ENCODE measurements at regions not wholly inside any gene's neighbourhood (a gene's known extent, or its start where the extent isn't known, plus 50 kb on each side); places are given as distances from the start of the nearest gene placed in this dataset.
"Not testable (repeated sequence)": the region's sequence is repeated elsewhere in the genome, so short reads cannot be mapped to it uniquely, and the experiment has no call there.

DNA sequence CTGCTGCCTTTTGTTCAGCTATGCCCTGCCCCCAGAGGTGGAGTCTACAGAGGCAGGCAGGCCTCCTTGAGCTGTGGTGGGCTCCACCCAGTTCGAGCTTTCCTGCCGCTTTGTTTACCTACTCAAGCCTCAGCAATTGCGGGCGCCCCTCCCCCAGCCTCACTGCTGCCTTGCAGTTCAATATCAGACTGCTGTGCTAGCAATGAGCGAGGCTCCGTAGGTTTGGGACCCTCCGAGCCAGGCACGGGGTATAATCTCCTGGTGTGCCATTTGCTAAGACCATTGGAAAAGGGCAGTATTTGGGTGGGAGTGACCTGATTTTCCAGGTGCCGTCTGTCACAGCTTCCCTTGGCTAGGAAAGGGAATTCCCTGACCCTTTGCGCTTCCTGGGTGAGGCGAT, 51.9 kb downstream of the DIPK2A start:
- POLR2A ChIA-PET; DNase-seq (ENCODE audit: extremely low spot score); CTCF ChIA-PET: not testable (repeated sequence)

- no peak for DNase-seq (ENCODE audit: extremely low spot score)
- TF ChIP-seq, protein P1, sequence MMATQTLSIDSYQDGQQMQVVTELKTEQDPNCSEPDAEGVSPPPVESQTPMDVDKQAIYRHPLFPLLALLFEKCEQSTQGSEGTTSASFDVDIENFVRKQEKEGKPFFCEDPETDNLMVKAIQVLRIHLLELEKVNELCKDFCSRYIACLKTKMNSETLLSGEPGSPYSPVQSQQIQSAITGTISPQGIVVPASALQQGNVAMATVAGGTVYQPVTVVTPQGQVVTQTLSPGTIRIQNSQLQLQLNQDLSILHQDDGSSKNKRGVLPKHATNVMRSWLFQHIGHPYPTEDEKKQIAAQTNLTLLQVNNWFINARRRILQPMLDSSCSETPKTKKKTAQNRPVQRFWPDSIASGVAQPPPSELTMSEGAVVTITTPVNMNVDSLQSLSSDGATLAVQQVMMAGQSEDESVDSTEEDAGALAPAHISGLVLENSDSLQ (IDR thresholded peaks at IDR 0.05) = no peak
- no peak for TF ChIP-seq SP1 (IDR thresholded peaks at IDR 0.05)
- no peak for TF ChIP-seq FOXA1 (IDR thresholded peaks at IDR 0.05)
- no peak for TF ChIP-seq FOXM1 (IDR thresholded peaks at IDR 0.05; ENCODE audit: borderline replicate concordance)
- no peak for TF ChIP-seq TARDBP (IDR thresholded peaks at IDR 0.05)
- no peak for TF ChIP-seq CTBP1 (IDR thresholded peaks at IDR 0.05; ENCODE audit: borderline replicate concordance)
- TF ChIP-seq NFRKB (IDR thresholded peaks at IDR 0.05) = no peak
- no peak for TF ChIP-seq SUZ12 (IDR thresholded peaks at IDR 0.05)
- TF ChIP-seq HDGF (IDR thresholded peaks at IDR 0.05; ENCODE audit: borderline replicate concordance) = no peak
- no peak for TF ChIP-seq FOXK2 (IDR thresholded peaks at IDR 0.05)
- TF ChIP-seq L3MBTL2 (conservative IDR thresholded peaks at IDR 0.05) = no peak
- CTCF ChIA-PET = no interaction called here
- POLR2A ChIA-PET = no interaction called here
Observed at GRCh38 chr3:144028798-144029411, 57.3 kb downstream of the DIPK2A start.

DNA sequence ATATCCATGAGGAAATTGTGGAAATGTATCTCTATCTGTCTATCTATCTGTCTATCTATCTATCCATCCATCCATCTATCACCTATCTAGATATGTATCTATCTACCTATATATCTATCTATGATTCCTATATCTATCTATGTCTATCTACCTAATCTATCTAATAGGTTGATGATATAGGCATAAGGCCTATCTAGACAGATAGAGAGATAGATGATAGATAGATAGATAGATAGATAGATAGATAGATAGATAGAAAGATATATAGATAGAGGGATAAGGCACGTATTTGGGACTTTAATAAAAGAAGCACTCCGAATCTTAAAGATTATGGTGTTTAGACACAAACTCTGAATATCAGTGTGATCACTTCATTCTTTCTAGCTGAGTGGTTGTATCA, 58.1 kb downstream of the DIPK2A start:
- ChIA-PET POLR2A (no interaction called here), CTCF (no interaction called here)
- TF ChIP-seq, protein P1 (IDR thresholded peaks at IDR 0.05) = no peak
- TF ChIP-seq BHLHE40 (IDR thresholded peaks at IDR 0.05; ENCODE audit: borderline replicate concordance) (no peak), SUZ12 (IDR thresholded peaks at IDR 0.05) (no peak), TARDBP (IDR thresholded peaks at IDR 0.05) (no peak), FOXM1 (IDR thresholded peaks at IDR 0.05; ENCODE audit: borderline replicate concordance) (no peak)
- no peak for DNase-seq (ENCODE audit: extremely low spot score)

GRCh38 chr3:144031938-144032337, 60.3 kb downstream of the DIPK2A start:
- ChIA-PET POLR2A (no interaction called here), CTCF (interaction anchor here (0.6 kb wide), 1 partner anchor 394 kb away, joined by 3 read pairs; no protein-coding TSS in a partner anchor)
- DNase-seq (ENCODE audit: extremely low spot score) = no peak
- TF ChIP-seq ELF4 (IDR thresholded peaks at IDR 0.05) = no peak
- no peak for TF ChIP-seq FOXK2 (IDR thresholded peaks at IDR 0.05)
- TF ChIP-seq FOXA1 (IDR thresholded peaks at IDR 0.05) = no peak
- TF ChIP-seq, protein P1 (IDR thresholded peaks at IDR 0.05) = no peak
- no peak for TF ChIP-seq SP1 (IDR thresholded peaks at IDR 0.05)
- no peak for TF ChIP-seq NFRKB (IDR thresholded peaks at IDR 0.05)
- TF ChIP-seq LEF1 (IDR thresholded peaks at IDR 0.05; ENCODE audit: borderline replicate concordance) = no peak
- no peak for TF ChIP-seq FOXM1 (IDR thresholded peaks at IDR 0.05; ENCODE audit: borderline replicate concordance)

DNA sequence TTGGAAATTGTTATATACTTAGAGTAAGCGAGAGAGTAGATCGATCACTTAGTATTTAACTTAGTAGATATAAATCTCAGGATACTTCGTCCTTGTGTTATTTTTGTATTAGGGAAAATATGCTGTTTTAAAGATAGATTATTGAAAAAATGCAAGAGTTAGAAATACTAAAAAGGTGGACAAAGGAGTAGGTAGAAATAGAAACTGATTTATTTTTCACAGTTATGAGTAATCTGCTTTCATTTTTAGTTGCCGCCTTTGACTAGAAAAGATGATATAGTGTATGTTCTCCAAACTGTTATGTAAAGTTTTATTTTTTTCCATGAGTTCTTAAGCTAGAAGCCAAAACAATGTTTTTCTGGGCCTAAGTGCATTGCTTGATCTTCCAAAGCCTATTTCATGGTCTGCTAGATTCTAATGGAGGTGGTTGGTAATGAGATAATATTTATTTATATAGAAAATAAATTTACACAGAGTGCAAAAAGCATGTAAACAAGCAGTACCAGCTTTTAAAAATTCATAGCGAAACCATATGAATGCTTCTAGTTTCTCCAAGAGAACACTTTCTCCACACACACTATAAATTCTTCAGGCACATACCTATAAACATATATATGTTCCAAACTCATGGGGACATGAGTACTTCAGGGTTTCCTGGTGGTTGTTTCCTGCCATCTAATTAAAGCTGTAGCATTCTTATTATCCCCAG, 61.1 kb downstream of the DIPK2A start:
- no peak for DNase-seq (ENCODE audit: extremely low spot score)
- TF ChIP-seq BHLHE40 (IDR thresholded peaks at IDR 0.05; ENCODE audit: borderline replicate concordance) = no peak
- no peak for TF ChIP-seq CTBP1 (IDR thresholded peaks at IDR 0.05; ENCODE audit: borderline replicate concordance)
- no peak for TF ChIP-seq FOXM1 (IDR thresholded peaks at IDR 0.05; ENCODE audit: borderline replicate concordance)
- no peak for TF ChIP-seq L3MBTL2 (conservative IDR thresholded peaks at IDR 0.05)
- no peak for TF ChIP-seq ELF4 (IDR thresholded peaks at IDR 0.05)
- TF ChIP-seq LEF1 (IDR thresholded peaks at IDR 0.05; ENCODE audit: borderline replicate concordance) = no peak
- no peak for TF ChIP-seq HDGF (IDR thresholded peaks at IDR 0.05; ENCODE audit: borderline replicate concordance)
- no peak for TF ChIP-seq SP1 (IDR thresholded peaks at IDR 0.05)
- no peak for TF ChIP-seq ARNT (IDR thresholded peaks at IDR 0.05)
- no peak for TF ChIP-seq TARDBP (IDR thresholded peaks at IDR 0.05)
- no peak for TF ChIP-seq FOXK2 (IDR thresholded peaks at IDR 0.05)
- no peak for TF ChIP-seq ZNF384 (IDR thresholded peaks at IDR 0.05)
- no peak for TF ChIP-seq NFRKB (IDR thresholded peaks at IDR 0.05)
- TF ChIP-seq SUZ12 (IDR thresholded peaks at IDR 0.05) = no peak
- no peak for TF ChIP-seq FOXA1 (IDR thresholded peaks at IDR 0.05)
- POLR2A ChIA-PET = interaction anchor here (1.2 kb wide), 1 partner anchor 61 kb away, joined by 3 read pairs; the partner anchor contains the start of gene DIPK2A
- CTCF ChIA-PET = no interaction called here

GRCh38 chr3:144033240-144033589, 61.6 kb downstream of the DIPK2A start:
- no peak for TF ChIP-seq SP1 (IDR thresholded peaks at IDR 0.05)
- no peak for TF ChIP-seq TARDBP (IDR thresholded peaks at IDR 0.05)
- TF ChIP-seq CTBP1 (IDR thresholded peaks at IDR 0.05; ENCODE audit: borderline replicate concordance) = no peak
- no peak for TF ChIP-seq FOXM1 (IDR thresholded peaks at IDR 0.05; ENCODE audit: borderline replicate concordance)
- TF ChIP-seq NFRKB (IDR thresholded peaks at IDR 0.05) = no peak
- TF ChIP-seq FOXA1 (IDR thresholded peaks at IDR 0.05) = no peak
- no peak for TF ChIP-seq HDGF (IDR thresholded peaks at IDR 0.05; ENCODE audit: borderline replicate concordance)
- no peak for TF ChIP-seq ARNT (IDR thresholded peaks at IDR 0.05)
- no peak for TF ChIP-seq LEF1 (IDR thresholded peaks at IDR 0.05; ENCODE audit: borderline replicate concordance)
- TF ChIP-seq FOXK2 (IDR thresholded peaks at IDR 0.05) = no peak
- no peak for TF ChIP-seq SUZ12 (IDR thresholded peaks at IDR 0.05)
- no peak for TF ChIP-seq L3MBTL2 (conservative IDR thresholded peaks at IDR 0.05)
- TF ChIP-seq, protein P1 (IDR thresholded peaks at IDR 0.05) = no peak
- TF ChIP-seq ZNF384 (IDR thresholded peaks at IDR 0.05) = no peak
- no peak for TF ChIP-seq BHLHE40 (IDR thresholded peaks at IDR 0.05; ENCODE audit: borderline replicate concordance)
- no peak for TF ChIP-seq ELF4 (IDR thresholded peaks at IDR 0.05)
- ChIA-PET CTCF (no interaction called here), POLR2A (interaction anchor here (1.2 kb wide), 1 partner anchor 62 kb away, joined by 3 read pairs; the partner anchor contains the start of gene DIPK2A)
- no peak for DNase-seq (ENCODE audit: extremely low spot score)
